Spleen (tissue), 7 donors: ENCODE measurements at regions not wholly inside any gene's neighbourhood (a gene's known extent, or its start where the extent isn't known, plus 50 kb on each side); places are given as distances from the start of the nearest gene placed in this dataset.

Source experiments
- CTCF ChIP-seq, 11 experiments: fragments of 200-600 bp in 7 of 11; fragments of 450-650 bp in 4 of 11; sonication (generic) in 4 of 11; IDR thresholded peaks in 8 of 11; conservative IDR thresholded peaks in 3 of 11; 1 replicate in 7 of 11; 2 replicates in 4 of 11; pipeline versions ENCODE4 v1.4.0 to v1.8.0; 2016 to 2021; ENCODE audit warnings: antibody characterized with exemption in 11 of 11, inconsistent platforms in 4 of 11, mild to moderate bottlenecking in 1 of 11
- POLR2A ChIP-seq, 3 donors: fragments of 450-650 bp; IDR thresholded peaks; one replicate each; pipeline ENCODE4 v1.5.1; 2017; ENCODE audit warnings: antibody characterized with exemption in 3 of 3, mild to moderate bottlenecking in 1 of 3
- donor health status: DM: no; HTN: no; CAD: no; lungs with moderate emphysema.
- donor health status: DM: no; HTN: no; CAD: no.
- donor health status: DM: no; HTN: no; CAD: no.

GRCh38 chr3:43206632-43207031 is 79.7 kb upstream of the SNRK start:
- TF ChIP-seq POLR2A (IDR thresholded peaks at IDR 0.05), result no peak
- no peak for TF ChIP-seq CTCF (IDR thresholded peaks at IDR 0.05 in 8 of 11, conservative IDR thresholded peaks at IDR 0.05 in 3 of 11)
